Epithelial cell of esophagus (primary cell): ENCODE measurements at regions not wholly inside any gene's neighbourhood (a gene's known extent, or its start where the extent isn't known, plus 50 kb on each side); places are given as distances from the start of the nearest gene placed in this dataset.
"Not testable (repeated sequence)": the region's sequence is repeated elsewhere in the genome, so short reads cannot be mapped to it uniquely, and the experiment has no call there.

ENCODE experiments used
- DNase-seq: peaks from one replicate; pipeline ENCODE4 v3.0.0; 2010; ENCODE audit warnings: low read depth
- H3K4me3 ChIP-seq: 2 replicates; pipeline ENCODE4 v1.5.1; 2011; ENCODE audit warnings: mild to moderate bottlenecking, low read length, control low read depth
- CTCF ChIP-seq: IDR thresholded peaks from 2 replicates; pipeline ENCODE4 v1.5.1; 2011; ENCODE audit warnings: low read depth, mild to moderate bottlenecking, low read length, control low read depth, inconsistent platforms; ENCODE audit not compliant: insufficient read depth; ENCODE audit errors: missing control alignments

DNA sequence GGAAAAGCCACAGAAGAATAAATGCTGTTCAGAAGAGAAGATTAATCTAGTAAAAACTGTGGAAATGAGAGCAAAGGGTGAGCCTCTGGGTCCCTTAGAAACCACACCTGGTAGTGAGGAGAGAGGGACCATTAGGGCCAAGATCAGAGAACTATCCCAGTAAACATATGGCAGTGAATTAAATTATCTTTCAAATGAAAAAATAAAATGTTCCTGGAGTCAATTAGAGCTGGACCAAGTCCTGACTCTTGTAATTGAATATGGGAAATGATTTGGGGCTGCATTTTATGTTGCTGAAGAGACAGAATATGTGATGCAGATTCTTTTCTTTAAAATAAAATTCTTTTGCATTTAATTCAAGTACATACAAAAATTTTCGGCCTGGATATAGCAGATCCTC, 62.2 kb upstream of the PAX3 start:
- no peak for DNase-seq
- H3K4me3 ChIP-seq, result no peak overlapping the region
- TF ChIP-seq CTCF, result no peak

DNA sequence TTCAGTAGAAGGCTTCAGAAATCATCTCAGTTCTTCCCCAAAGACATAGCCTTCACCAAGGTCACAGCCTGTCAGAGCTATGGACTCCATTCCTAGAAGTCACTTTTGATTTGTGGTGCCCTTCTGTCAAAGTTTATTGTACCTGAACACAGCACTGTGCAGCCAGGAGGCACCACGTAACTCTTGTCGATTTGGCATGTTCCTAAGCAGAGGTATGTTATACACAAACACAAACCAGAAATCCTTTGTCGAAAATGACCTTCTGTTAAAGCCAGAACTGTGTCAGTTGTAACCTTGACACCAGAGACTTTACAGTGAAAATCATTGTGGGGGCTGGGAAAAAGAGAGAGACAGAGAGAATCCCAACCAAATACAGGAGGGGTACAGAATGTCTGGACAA, 62.6 kb upstream of the SGPP2 start:
- DNase-seq, result no peak
- H3K4me3 ChIP-seq, result no peak overlapping the region
- no peak for TF ChIP-seq CTCF

DNA sequence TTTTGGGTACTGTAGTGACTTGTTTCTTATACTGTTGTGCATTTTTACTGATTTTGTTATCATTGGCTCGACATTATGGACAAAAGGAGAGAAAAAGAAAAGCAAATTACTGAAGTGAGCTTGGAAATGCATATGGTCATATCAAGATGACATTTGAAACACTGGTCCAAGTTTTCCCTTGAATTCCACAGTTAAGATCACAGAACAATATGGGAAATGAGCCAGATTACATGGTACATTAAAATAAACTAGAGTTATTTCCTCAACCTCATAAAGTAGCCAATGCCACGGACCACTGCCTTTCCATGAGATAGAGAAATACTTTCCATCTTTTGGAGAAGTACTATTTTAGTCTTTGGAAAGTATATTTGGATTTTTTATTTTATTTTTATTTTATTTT, 62.0 kb upstream of the SGPP2 start:
- H3K4me3 ChIP-seq, result no peak overlapping the region
- TF ChIP-seq CTCF, result no peak
- DNase-seq, result no peak

- peak; percentile 56 for DNase-seq
- TF ChIP-seq CTCF, result no peak
- no peak overlapping the region for H3K4me3 ChIP-seq
Observed at GRCh38 chr2:222364285-222364895, 60.0 kb upstream of the SGPP2 start.

DNA sequence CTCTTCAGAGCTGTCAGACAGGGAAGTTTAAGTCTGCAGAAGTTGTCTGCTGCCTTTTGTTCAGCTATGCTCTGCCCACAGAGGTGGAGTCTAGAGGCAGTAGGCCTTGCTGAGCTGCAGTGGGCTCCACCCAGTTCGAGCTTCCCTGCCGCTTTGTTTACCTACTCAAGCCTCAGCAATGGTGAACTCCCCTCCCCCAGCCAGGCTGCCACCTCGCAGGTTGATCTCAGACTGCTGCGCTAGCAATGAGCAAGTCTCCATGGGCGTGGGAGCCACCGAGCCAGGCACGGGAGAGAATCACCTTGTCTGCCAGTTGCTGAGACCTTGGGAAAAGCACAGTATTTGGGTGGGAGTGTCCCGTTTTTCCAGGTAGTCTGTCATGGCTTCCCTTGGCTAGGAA, 56.1 kb upstream of the SGPP2 start:
- DNase-seq, result peak; percentile 42
- H3K4me3 ChIP-seq, result not testable (repeated sequence)

DNA sequence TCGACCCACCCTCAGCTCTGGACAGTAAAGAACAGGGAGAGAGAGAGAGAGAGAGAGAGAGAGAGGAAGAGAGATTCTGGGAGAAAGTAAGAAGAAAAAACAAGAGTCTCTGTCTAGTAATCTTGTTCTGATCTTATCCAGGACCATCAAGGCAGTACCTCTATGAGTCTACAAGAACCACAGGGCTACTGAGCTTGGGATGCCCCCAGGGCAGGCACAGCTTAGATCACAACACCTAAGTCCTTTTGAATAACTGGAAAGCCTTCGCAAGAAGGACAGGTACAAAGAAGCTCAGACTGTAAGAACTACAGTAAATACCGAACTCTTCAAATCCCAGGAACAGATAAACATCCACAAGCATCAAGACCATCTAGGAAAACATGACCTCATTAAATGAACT, 51.4 kb upstream of the SGPP2 start:
- H3K4me3 ChIP-seq, result no peak overlapping the region
- no peak for DNase-seq

More for the DNA sequence above, 51.4 kb upstream of the SGPP2 start:
- no peak for TF ChIP-seq CTCF
